Panc1 (cell line): ENCODE measurements at regions not wholly inside any gene's neighbourhood (a gene's known extent, or its start where the extent isn't known, plus 50 kb on each side); places are given as distances from the start of the nearest gene placed in this dataset.

Experiments
- ATAC-seq: fragments of 200-7000 bp; cut with Tn5 transposase; 2 replicates; pipeline ENCODE4 v1.9.1; 2020; ENCODE audit warnings: mild to moderate bottlenecking, moderate library complexity
- BruUV-seq: library from RNA; stranded (reverse); fragments of 400-500 nt; replicated peaks from 2 replicates; lab custom pipeline; 2021; lab: Mats Ljungman, UMichigan
- CTCF ChIA-PET: fragments of 300-600 bp; sonication (Branson Sonifier 250); formaldehyde crosslinking; loops from one replicate; lab custom pipeline; 2022; ENCODE audit warnings: antibody characterized with exemption; lab: Charles Lee
- POLR2A ChIA-PET: fragments of 300-600 bp; sonication (Branson Sonifier 250); formaldehyde crosslinking; loops from one replicate; lab custom pipeline; 2022; ENCODE audit warnings: antibody characterized with exemption; lab: Charles Lee
- DNase-seq: peaks from one replicate; pipeline ENCODE4 v3.0.0-alpha.2; 2010; ENCODE audit warnings: low read depth, low spot score
- H3K27ac ChIP-seq: 2 replicates; pipeline ENCODE4 v1.5.1; 2011; ENCODE audit warnings: mild to moderate bottlenecking, low read length, inconsistent platforms
- H3K27me3 ChIP-seq: fragments of 200-500 bp; sonication (Bioruptor generic); 2 replicates; pipeline ENCODE4 v1.6.0; 2014; ENCODE audit warnings: low read length, inconsistent platforms; ENCODE audit not compliant: control insufficient read depth, insufficient read depth
- H3K36me3 ChIP-seq: fragments of 200-500 bp; sonication (Bioruptor generic); 2 replicates; pipeline ENCODE4 v1.5.1; 2014; ENCODE audit warnings: inconsistent platforms, mild to moderate bottlenecking, low read length, moderate library complexity; ENCODE audit not compliant: control insufficient read depth, insufficient read depth
- H3K4me1 ChIP-seq: 2 replicates; pipeline ENCODE4 v1.5.1; 2011; ENCODE audit warnings: inconsistent platforms, mild to moderate bottlenecking, low read length, moderate library complexity; ENCODE audit not compliant: control insufficient read depth, insufficient read depth
- H3K4me3 ChIP-seq, 2 experiments: 2 replicates each; pipeline ENCODE4 v1.5.1; 2011 to 2012; ENCODE audit warnings: low read depth in 2 of 2, low read length in 2 of 2, mild to moderate bottlenecking in 2 of 2, inconsistent platforms in 1 of 2, moderate library complexity in 1 of 2
- H3K9me3 ChIP-seq: fragments of 200-500 bp; sonication (Bioruptor generic); 2 replicates; pipeline ENCODE4 v1.5.1; 2014; ENCODE audit warnings: low read depth, mild to moderate bottlenecking, inconsistent platforms, low read length, moderate library complexity; ENCODE audit not compliant: control insufficient read depth, insufficient read depth
- POLR2AphosphoS5 ChIP-seq: IDR thresholded peaks from 2 replicates; pipeline ENCODE4 v1.6.1; 2012; ENCODE audit warnings: mild to moderate bottlenecking, low read depth, low read length, moderate library complexity
- REST ChIP-seq, 2 experiments: IDR thresholded peaks; 2 replicates each; pipeline ENCODE4 v1.6.1; 2011 to 2012; ENCODE audit warnings: low read depth in 2 of 2, control low read depth in 1 of 2, low read length in 1 of 2, mild to moderate bottlenecking in 1 of 2, moderate library complexity in 1 of 2; ENCODE audit not compliant: insufficient read depth in 1 of 2
- SIN3A ChIP-seq: IDR thresholded peaks from 2 replicates; pipeline ENCODE4 v1.6.1; 2012; ENCODE audit warnings: low read depth, mild to moderate bottlenecking, low read length, moderate library complexity, borderline replicate concordance; ENCODE audit not compliant: insufficient read depth
- TCF7L2 ChIP-seq: IDR thresholded peaks from 2 replicates; pipeline ENCODE4 v1.6.1; 2011; ENCODE audit warnings: mild to moderate bottlenecking, low read depth, low read length, inconsistent platforms
- in situ Hi-C: cut with HindIII; loops from 2 replicates; pipeline ENCODE4 v1.10.0; 2016; ENCODE audit warnings: low sequenced_read_pairs, low pct_unique_long_range_greater_than_20kb
- intact Hi-C: fragments of 100-400 bp; cut with micrococcal nuclease; formaldehyde crosslinking; loops from one replicate; pipeline ENCODE4 v1.10.0; 2022; ENCODE audit not compliant: unreplicated experiment
- TF ChIP-seq, protein P1 (sequence below): fragments of 450-650 bp; IDR thresholded peaks from 2 replicates; pipeline ENCODE4 v1.5.1; 2017; ENCODE audit warnings: mild to moderate bottlenecking

DNA sequence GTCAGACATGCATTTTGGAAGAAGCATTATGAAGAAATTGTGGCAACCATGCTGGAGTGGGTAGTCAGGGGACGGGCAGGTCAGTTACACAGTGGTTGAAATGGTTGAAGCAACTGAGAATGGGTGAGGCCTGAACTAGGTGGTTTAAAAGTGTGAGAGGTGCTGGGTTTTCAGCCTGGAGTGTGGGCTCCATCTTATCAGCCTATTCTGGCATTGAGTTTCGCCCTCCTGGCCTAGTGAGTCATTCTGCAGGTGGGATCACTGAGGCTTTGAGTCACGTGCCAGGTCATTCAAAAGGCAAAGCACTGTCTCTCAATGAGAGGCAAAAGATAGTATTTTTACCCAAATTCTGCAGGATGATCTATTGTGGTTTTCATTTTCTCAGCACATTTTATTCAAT is 181.9 kb upstream of the CHD6 start:
- CTCF ChIA-PET, result no interaction called here
- intact Hi-C loops (no loop called here), in situ Hi-C loops (no loop called here)
- TF ChIP-seq SIN3A (no peak), TCF7L2 (no peak), POLR2AphosphoS5 (no peak), REST (IDR thresholded peaks at IDR 0.05; ENCODE audit: insufficient read depth in 1 of 2, low read depth in 2 of 2, low read length in 1 of 2) (no peak)
- TF ChIP-seq, protein P1, sequence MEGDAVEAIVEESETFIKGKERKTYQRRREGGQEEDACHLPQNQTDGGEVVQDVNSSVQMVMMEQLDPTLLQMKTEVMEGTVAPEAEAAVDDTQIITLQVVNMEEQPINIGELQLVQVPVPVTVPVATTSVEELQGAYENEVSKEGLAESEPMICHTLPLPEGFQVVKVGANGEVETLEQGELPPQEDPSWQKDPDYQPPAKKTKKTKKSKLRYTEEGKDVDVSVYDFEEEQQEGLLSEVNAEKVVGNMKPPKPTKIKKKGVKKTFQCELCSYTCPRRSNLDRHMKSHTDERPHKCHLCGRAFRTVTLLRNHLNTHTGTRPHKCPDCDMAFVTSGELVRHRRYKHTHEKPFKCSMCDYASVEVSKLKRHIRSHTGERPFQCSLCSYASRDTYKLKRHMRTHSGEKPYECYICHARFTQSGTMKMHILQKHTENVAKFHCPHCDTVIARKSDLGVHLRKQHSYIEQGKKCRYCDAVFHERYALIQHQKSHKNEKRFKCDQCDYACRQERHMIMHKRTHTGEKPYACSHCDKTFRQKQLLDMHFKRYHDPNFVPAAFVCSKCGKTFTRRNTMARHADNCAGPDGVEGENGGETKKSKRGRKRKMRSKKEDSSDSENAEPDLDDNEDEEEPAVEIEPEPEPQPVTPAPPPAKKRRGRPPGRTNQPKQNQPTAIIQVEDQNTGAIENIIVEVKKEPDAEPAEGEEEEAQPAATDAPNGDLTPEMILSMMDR, result no peak
- Histone ChIP-seq H3K9me3 (no peaks in the 10 kb centered on the region), H3K4me1 (no peaks in the 10 kb centered on the region), H3K36me3 (no peaks in the 10 kb centered on the region), H3K27me3 (no peaks in the 10 kb centered on the region), H3K27ac (no peak overlapping the region), H3K4me3 (no peak overlapping the region)
- ATAC-seq (no peak), DNase-seq (no peak)
- no TSS peak for BruUV-seq
- POLR2A ChIA-PET, result no interaction called here

DNA sequence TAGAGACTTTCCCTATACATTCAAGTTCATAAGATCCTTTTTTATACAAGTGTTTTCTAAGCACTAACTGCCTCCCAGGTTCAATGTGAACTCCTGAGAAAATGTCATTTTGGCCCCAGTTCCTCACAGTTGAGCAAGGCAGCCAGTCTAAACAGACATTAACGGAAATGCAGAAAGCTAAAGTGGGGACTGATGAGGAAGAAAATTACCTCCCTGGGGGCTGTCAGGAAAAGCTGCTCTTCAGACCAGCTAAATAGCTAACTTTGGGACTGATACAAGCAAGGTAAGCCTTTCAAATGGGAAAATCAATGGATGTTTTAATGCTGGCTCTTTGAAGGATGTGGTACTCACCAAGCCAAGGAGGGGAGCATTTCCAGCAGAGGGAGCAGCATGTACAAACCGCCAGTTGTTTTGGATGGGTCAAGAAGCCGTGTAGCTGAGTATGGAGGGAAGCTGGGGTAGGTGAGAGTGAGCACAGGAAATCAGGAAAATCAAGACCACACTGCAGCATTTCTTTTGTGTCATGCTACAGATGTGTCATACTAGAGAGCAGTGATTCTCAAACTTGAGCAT is 180.8 kb upstream of the CHD6 start:
- no peak for DNase-seq
- in situ Hi-C loops, result no loop called here
- Histone ChIP-seq H3K9me3 (no peaks in the 10 kb centered on the region), H3K27ac (no peak overlapping the region), H3K4me1 (no peaks in the 10 kb centered on the region), H3K36me3 (no peaks in the 10 kb centered on the region), H3K27me3 (no peaks in the 10 kb centered on the region; the same call in 1 of the 2 replicates), H3K4me3 (no peak overlapping the region)
- no TSS peak for BruUV-seq
- TF ChIP-seq REST (IDR thresholded peaks at IDR 0.05; ENCODE audit: insufficient read depth in 1 of 2, low read depth in 2 of 2, low read length in 1 of 2) (no peak), SIN3A (no peak)
- POLR2A ChIA-PET, result no interaction called here
- intact Hi-C loops, result no loop called here
- no peak for ATAC-seq
- CTCF ChIA-PET, result no interaction called here
